Spleen (tissue), 11 donors: ENCODE measurements at regions not wholly inside any gene's neighbourhood (a gene's known extent, or its start where the extent isn't known, plus 50 kb on each side); places are given as distances from the start of the nearest gene placed in this dataset.

Experiments used
- DNase-seq: peaks from one replicate; pipeline ENCODE4 v3.0.0-alpha.2; 2020
- H3K27ac ChIP-seq, 8 donors: fragments of 200-600 bp; sonication (generic) in 7 of 8; 1 replicate in 4 of 8; 2 replicates in 4 of 8; pipeline versions ENCODE4 v1.5.0 to v1.8.0; 2016 to 2021; ENCODE audit warnings: inconsistent platforms in 4 of 8, mild to moderate bottlenecking in 4 of 8, moderate library complexity in 1 of 8
- H3K27me3 ChIP-seq, 7 donors: fragments of 200-600 bp; sonication (generic) in 6 of 7; replicated peaks in 1 of 7; 1 replicate in 4 of 7; 2 replicates in 3 of 7; pipeline versions ENCODE4 v1.5.0 to v1.8.0; 2016 to 2021; ENCODE audit warnings: inconsistent platforms in 3 of 7, mild to moderate bottlenecking in 1 of 7
- H3K36me3 ChIP-seq, 6 donors: fragments of 200-600 bp; sonication (generic) in 5 of 6; 1 replicate in 4 of 6; 2 replicates in 2 of 6; pipeline versions ENCODE4 v1.5.0 to v1.8.0; 2016 to 2021; ENCODE audit warnings: inconsistent platforms in 2 of 6
- H3K4me1 ChIP-seq, 6 donors: fragments of 200-600 bp; sonication (generic) in 5 of 6; 1 replicate in 3 of 6; 2 replicates in 3 of 6; pipeline versions ENCODE4 v1.5.0 to v1.8.0; 2016 to 2021; ENCODE audit warnings: inconsistent platforms in 3 of 6
- H3K4me3 ChIP-seq, 8 donors: fragments of 200-600 bp; sonication (generic) in 7 of 8; 1 replicate in 4 of 8; 2 replicates in 4 of 8; pipeline versions ENCODE4 v1.5.0 to v1.8.0; 2016 to 2021; ENCODE audit warnings: inconsistent platforms in 4 of 8, mild to moderate bottlenecking in 4 of 8, moderate library complexity in 2 of 8
- H3K9me3 ChIP-seq, 8 donors: fragments of 200-600 bp; sonication (generic) in 7 of 8; 1 replicate in 4 of 8; 2 replicates in 4 of 8; pipeline versions ENCODE4 v1.5.0 to v1.8.0; 2016 to 2021; ENCODE audit warnings: inconsistent platforms in 4 of 8
- POLR2A ChIP-seq, 3 donors: fragments of 450-650 bp; IDR thresholded peaks; one replicate each; pipeline ENCODE4 v1.5.1; 2017; ENCODE audit warnings: antibody characterized with exemption in 3 of 3, mild to moderate bottlenecking in 1 of 3
- POLR2AphosphoS5 ChIP-seq, 3 donors: sonication (generic); formaldehyde crosslinking; IDR thresholded peaks; one replicate each; pipeline ENCODE4 v1.5.1; 2017; ENCODE audit warnings: antibody characterized with exemption in 3 of 3
- WGBS, 5 donors: extraction: QIAGEN DNeasy Blood & Tissue Kit in 3 of 5; methylation state at CpG; one replicate each; pipeline versions ENCODE4 v1.1.5 to v1.1.7; 2013 to 2018; 5-methylcytosine and 5-hydroxymethylcytosine counted together
- intact Hi-C: fragments of 100-400 bp; cut with DNase I; formaldehyde crosslinking; loops from one replicate; pipeline ENCODE4 v1.15.0; 2023; ENCODE audit warnings: low total_unique reads
- TF ChIP-seq, protein P1 (sequence below), 11 experiments: fragments of 200-600 bp in 7 of 11; fragments of 450-650 bp in 4 of 11; sonication (generic) in 4 of 11; IDR thresholded peaks in 8 of 11; conservative IDR thresholded peaks in 3 of 11; 1 replicate in 7 of 11; 2 replicates in 4 of 11; pipeline versions ENCODE4 v1.4.0 to v1.8.0; 2016 to 2021; ENCODE audit warnings: antibody characterized with exemption in 11 of 11, inconsistent platforms in 4 of 11, mild to moderate bottlenecking in 1 of 11
- donor health status: healthy with polysubstance abuse.
- donor health status: DM: no; HTN: no; CAD: no; lungs with moderate emphysema.
- donor health status: DM: no; HTN: no; CAD: no.
- donor health status: Bipolar disorder and iron deficiency.
- donor health status: healthy.
- donor health status: DM: no; HTN: no; CAD: no.
- donor health status: DM: yes; HTN: yes; CAD: no.

DNA sequence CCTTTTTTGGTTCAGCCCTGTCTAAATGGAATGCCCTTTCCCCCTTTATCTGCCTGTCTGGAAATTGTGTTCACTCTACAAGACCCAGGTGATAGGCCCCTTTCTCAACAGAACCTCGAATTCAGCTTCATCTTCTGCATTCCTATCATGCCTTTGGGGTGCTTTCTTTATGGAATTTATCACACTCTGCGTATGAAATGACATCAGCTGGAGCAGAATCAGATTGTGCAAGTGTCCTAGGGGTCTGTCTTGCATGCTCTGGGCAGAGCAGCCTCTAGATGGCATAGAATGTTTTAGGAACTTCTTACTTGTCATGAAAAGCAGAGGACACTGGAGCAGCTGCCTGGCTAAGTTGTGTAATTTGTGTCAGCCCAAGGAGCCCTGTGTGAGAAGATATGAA is 84.9 kb downstream of the ISL1 start:
- Histone ChIP-seq H3K9me3 (no peaks in the 10 kb centered on the region), H3K36me3 (no peaks in the 10 kb centered on the region), H3K4me1 (no peaks in the 10 kb centered on the region), H3K27ac (no peak overlapping the region), H3K27me3 (no peaks in the 10 kb centered on the region), H3K4me3 (no peak overlapping the region)
- TF ChIP-seq POLR2A (IDR thresholded peaks at IDR 0.05) (no peak), POLR2AphosphoS5 (IDR thresholded peaks at IDR 0.05) (no peak)
- TF ChIP-seq, protein P1, sequence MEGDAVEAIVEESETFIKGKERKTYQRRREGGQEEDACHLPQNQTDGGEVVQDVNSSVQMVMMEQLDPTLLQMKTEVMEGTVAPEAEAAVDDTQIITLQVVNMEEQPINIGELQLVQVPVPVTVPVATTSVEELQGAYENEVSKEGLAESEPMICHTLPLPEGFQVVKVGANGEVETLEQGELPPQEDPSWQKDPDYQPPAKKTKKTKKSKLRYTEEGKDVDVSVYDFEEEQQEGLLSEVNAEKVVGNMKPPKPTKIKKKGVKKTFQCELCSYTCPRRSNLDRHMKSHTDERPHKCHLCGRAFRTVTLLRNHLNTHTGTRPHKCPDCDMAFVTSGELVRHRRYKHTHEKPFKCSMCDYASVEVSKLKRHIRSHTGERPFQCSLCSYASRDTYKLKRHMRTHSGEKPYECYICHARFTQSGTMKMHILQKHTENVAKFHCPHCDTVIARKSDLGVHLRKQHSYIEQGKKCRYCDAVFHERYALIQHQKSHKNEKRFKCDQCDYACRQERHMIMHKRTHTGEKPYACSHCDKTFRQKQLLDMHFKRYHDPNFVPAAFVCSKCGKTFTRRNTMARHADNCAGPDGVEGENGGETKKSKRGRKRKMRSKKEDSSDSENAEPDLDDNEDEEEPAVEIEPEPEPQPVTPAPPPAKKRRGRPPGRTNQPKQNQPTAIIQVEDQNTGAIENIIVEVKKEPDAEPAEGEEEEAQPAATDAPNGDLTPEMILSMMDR (IDR thresholded peaks at IDR 0.05 in 8 of 11, conservative IDR thresholded peaks at IDR 0.05 in 3 of 11) = no peak
- no peak for DNase-seq
- intact Hi-C loops = no loop called here
- 22 to 57% (median 42%) methylated on average over 2 of the region's 2 CpGs for WGBS, 5 donors

DNA sequence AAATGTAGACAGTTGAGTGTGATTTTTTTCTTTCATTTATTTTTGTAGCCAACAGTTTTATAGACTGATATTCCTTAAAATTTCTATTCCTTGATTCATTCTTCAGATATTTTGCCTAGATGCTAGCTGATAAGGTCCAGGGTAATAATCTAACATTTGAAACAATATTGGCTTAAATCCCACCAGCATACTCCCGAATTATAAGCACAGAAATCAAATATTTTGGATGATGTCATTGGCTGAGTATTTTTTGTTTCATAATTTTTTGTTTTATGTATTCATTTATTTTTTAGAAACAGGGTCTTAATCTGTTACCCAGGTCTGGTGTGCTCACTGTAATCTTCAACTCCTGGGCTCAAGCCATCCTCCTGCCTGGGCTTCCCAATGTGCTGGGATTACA is 88.4 kb downstream of the ISL1 start:
- no peak for DNase-seq
- Histone ChIP-seq H3K27me3 (no peaks in the 10 kb centered on the region), H3K36me3 (no peaks in the 10 kb centered on the region), H3K27ac (no peak overlapping the region), H3K4me1 (no peaks in the 10 kb centered on the region), H3K4me3 (no peak overlapping the region), H3K9me3 (no peaks in the 10 kb centered on the region)
- WGBS, 5 donors = 33 to 71% (median 48%) methylated on average over 1 of the region's 1 CpG
- TF ChIP-seq POLR2AphosphoS5 (IDR thresholded peaks at IDR 0.05) (no peak), POLR2A (IDR thresholded peaks at IDR 0.05) (no peak)
- TF ChIP-seq, protein P1 (IDR thresholded peaks at IDR 0.05 in 8 of 11, conservative IDR thresholded peaks at IDR 0.05 in 3 of 11) = no peak
- intact Hi-C loops = no loop called here

DNA sequence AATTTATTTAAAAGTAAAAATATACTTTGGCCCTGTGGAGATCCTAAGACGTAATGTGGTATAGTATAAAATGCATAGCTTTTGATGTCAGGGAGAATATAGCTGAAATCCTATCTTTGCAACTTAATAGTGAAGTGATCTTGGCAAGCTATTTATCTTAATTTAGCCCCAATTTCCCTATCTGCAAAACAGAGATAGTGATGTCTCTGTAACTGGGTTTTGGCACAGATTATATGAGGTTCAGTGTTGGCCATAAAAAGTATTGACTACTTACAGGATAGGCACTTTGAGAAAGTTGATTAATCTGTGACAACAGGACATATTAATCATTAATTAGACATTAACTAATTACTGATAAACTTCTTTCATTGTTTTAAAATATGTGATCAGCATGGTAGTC is 89.2 kb downstream of the ISL1 start:
- H3K9me3 ChIP-seq = no peaks in the 10 kb centered on the region
- H3K27ac ChIP-seq = no peak overlapping the region
- no peaks in the 10 kb centered on the region for H3K36me3 ChIP-seq
- intact Hi-C loops = no loop called here
- WGBS, 5 donors = 79 to 94% (median 86%) methylated on average over 1 of the region's 1 CpG
- H3K4me3 ChIP-seq = no peak overlapping the region
- TF ChIP-seq POLR2AphosphoS5 (IDR thresholded peaks at IDR 0.05) = no peak
- TF ChIP-seq, protein P1 (IDR thresholded peaks at IDR 0.05 in 8 of 11, conservative IDR thresholded peaks at IDR 0.05 in 3 of 11) = no peak
- TF ChIP-seq POLR2A (IDR thresholded peaks at IDR 0.05) = no peak
- no peak for DNase-seq
- H3K4me1 ChIP-seq = no peaks in the 10 kb centered on the region
- H3K27me3 ChIP-seq = no peaks in the 10 kb centered on the region

DNA sequence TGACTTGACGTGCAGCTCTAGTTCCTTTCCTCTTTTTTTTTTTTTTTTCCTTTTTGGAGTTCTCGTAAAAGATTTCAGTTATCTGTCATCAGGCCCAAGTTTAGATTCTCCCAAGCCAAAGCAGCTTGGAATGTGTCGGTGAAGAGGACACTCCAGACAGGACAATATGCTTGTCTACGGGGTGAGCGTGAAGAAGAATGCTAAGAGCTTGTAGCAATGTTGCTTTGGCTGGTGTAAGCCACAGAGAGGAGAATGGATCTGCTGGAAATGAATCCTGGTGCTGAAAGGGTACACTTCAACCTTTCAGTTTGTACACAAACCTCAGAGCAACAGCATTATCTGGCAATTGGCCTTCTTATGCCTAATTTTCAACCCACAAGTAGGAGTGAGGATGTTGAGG is 92.4 kb downstream of the ISL1 start:
- no peaks in the 10 kb centered on the region for H3K9me3 ChIP-seq
- 70 to 84% (median 73%) methylated on average over 5 of the region's 5 CpGs for WGBS, 5 donors
- H3K4me3 ChIP-seq = no peak overlapping the region
- no peaks in the 10 kb centered on the region for H3K27me3 ChIP-seq
- H3K36me3 ChIP-seq = no peaks in the 10 kb centered on the region
- no peak overlapping the region for H3K27ac ChIP-seq
- DNase-seq = no peak
- TF ChIP-seq, protein P1 (IDR thresholded peaks at IDR 0.05 in 8 of 11, conservative IDR thresholded peaks at IDR 0.05 in 3 of 11) = no peak
- TF ChIP-seq POLR2A (IDR thresholded peaks at IDR 0.05) (no peak), POLR2AphosphoS5 (IDR thresholded peaks at IDR 0.05) (no peak)
- no peaks in the 10 kb centered on the region for H3K4me1 ChIP-seq
- intact Hi-C loops = no loop called here
